ENCODE measurements at regions not wholly inside any gene's neighbourhood (a gene's known extent, or its start where the extent isn't known, plus 50 kb on each side); places are given as distances from the start of the nearest gene placed in this dataset.
"Not testable (repeated sequence)": the region's sequence is repeated elsewhere in the genome, so short reads cannot be mapped to it uniquely, and the experiment has no call there.

GRCh38 chr15:66885281-66885915 is 180.0 kb upstream of the SMAD3 start:
- ATAC-seq (ENCODE audit: low FRiP score): no peak
- no peak for TF ChIP-seq CTCF (IDR thresholded peaks at IDR 0.05)
- no peak for DNase-seq (ENCODE audit: low spot score)

- no peak for ATAC-seq (ENCODE audit: low FRiP score)
- no peak for TF ChIP-seq CTCF (IDR thresholded peaks at IDR 0.05)
- DNase-seq (ENCODE audit: low spot score): no peak
Observed at GRCh38 chr15:66886241-66886675, 179.1 kb upstream of the SMAD3 start.

GRCh38 chr15:66886686-66887273 is 178.6 kb upstream of the SMAD3 start:
- DNase-seq (ENCODE audit: low spot score) (no peak), ATAC-seq (ENCODE audit: low FRiP score) (no peak)
- no peak for TF ChIP-seq CTCF (IDR thresholded peaks at IDR 0.05)

- DNase-seq (ENCODE audit: low spot score); ATAC-seq (ENCODE audit: low FRiP score): not testable (repeated sequence)
Observed at GRCh38 chr15:66889298-66889697, 176.1 kb upstream of the SMAD3 start.

GRCh38 chr15:66891776-66892175 is 173.6 kb upstream of the SMAD3 start:
- TF ChIP-seq CTCF (IDR thresholded peaks at IDR 0.05): no peak
- DNase-seq (ENCODE audit: low spot score) (no peak), ATAC-seq (ENCODE audit: low FRiP score) (no peak)

GRCh38 chr15:66893294-66893693 is 172.1 kb upstream of the SMAD3 start:
- DNase-seq (ENCODE audit: low spot score): no peak
- ATAC-seq (ENCODE audit: low FRiP score): no peak
- TF ChIP-seq CTCF (IDR thresholded peaks at IDR 0.05): no peak

- no peak for DNase-seq (ENCODE audit: low spot score)
- no peak for TF ChIP-seq CTCF (IDR thresholded peaks at IDR 0.05)
- ATAC-seq (ENCODE audit: low FRiP score): no peak
Observed at GRCh38 chr15:66894363-66894762, 171.0 kb upstream of the SMAD3 start.

Data from omental fat pad (tissue), 3 donors.